ENCODE measurements at regions not wholly inside any gene's neighbourhood (a gene's known extent, or its start where the extent isn't known, plus 50 kb on each side); places are given as distances from the start of the nearest gene placed in this dataset.

- TF ChIP-seq CTCF (conservative IDR thresholded peaks at IDR 0.05; ENCODE audit: low read depth, low read length) (no peak), EZH2 (IDR thresholded peaks at IDR 0.05; ENCODE audit: borderline replicate concordance, low read depth, low read length, poor library complexity, severe bottlenecking) (no peak)
Measured at GRCh38 chr16:86823125-86823524, 244.8 kb downstream of the FOXL1 start.
